ENCODE measurements at regions not wholly inside any gene's neighbourhood (a gene's known extent, or its start where the extent isn't known, plus 50 kb on each side); places are given as distances from the start of the nearest gene placed in this dataset.

DNA sequence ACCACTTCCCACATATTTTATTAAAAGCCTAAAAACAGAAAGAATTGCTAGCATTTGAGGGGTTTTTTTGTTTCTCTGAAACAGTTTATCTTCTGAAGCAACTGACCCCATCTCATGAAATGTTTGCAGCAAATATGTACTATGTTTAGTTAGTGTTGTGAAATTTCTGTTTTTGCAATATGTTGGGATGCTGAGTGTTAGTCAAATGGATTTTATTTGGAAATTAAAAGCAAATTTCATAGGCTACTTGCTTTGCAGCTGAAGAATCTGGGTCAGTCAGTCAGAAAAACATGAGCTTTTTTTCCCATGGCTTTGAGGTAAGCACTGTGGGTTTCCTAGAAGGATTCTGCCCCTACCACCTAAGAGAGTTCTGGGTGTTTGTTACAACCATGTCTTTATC, 184.9 kb upstream of the DKK2 start:
- DNase-seq: no peak

DNA sequence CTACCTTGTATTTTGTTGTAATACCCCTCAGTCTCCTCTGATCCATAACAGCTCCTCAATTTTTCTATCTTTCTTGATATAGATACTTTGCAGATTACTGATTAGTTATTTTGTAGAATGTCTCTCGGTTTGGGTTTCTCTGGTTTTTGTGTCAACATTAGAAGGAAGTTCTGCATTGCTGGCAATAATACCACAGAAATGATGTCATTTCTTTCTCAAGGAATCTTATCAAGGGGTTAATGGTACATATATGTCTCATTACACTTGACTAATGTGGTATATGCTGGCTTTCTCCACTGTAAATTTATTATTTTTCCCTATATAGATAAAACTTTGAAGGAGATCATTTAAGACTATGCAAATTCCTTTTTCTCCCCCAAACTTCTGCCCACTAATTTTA, 183.6 kb upstream of the DKK2 start:
- no peak for DNase-seq

DNA sequence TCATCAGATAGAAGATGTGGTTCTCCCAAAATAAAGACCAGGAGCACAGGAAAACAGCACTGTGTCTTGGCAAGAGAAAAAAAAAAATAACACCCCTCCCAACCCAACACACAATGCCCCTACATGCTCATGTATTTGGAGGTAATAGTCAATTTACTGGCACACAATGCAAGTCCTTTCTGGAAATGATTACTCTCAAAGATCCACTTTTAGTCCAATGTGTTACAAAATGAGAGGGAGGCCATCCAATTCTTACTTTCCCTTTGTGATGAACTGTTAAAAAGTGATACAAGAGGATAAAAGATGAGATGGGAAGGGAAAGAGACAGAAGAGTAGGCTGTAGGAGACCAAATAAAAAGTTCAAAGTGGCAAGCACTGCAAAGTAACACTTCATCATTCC, 180.3 kb upstream of the DKK2 start:
- DNase-seq: no peak

DNA sequence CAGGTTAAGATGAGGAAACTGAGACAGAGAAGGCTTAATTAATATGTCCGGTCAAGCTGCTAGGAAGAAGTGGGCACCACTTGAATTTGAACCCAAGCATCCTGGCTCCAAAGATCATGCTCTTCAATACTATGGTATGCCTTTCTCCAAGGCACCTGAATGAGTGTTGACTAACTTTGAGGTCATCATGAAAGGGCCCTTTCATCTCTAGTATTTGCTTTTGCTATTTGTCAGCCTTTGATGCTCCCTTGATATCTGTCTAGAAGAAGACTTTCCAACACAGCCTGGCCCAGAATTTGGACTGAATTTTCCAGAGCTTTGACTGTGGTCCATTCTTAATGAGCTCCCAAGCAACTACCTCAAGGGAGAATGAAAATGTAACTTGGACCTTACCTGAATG, 179.1 kb upstream of the DKK2 start:
- DNase-seq: no peak

DNA sequence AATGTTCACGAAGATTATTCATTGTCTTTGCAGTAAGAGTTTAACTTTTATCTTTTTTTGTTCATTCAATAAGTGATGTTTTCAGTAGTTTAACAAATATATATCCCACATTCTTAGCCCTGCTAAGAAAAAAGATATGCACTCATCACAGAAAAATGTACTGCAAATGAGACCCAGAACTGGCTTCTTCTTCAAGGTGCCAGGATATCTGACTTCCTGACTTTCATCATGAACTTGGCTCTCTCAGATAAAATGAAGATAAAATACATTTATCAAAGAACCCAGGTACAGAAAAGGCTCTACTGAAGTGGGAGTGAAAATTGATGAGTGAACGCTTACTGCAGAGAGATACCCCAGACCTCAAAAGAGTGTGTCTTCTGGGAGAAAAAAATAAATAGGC, 177.8 kb upstream of the DKK2 start:
- DNase-seq: no peak

DNA sequence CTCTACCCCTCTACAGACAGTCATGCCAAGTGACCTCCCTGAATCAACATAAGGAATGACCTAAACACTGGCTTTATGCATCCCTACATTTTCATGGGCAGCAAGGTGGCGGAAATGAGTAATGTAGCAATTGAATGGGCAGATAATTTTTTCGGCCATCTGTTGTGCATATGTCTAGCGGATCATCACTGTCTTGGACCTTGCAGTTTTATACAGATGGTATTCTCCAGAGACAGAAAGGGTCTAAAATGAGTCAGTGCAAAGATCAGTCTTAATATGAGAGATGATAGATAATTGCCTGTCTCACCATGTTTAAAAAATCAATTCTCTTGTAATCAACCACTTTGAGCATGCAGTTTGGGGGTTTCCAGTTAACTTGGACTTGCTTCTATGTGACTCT, 177.3 kb upstream of the DKK2 start:
- DNase-seq: peak; percentile 52

DNA sequence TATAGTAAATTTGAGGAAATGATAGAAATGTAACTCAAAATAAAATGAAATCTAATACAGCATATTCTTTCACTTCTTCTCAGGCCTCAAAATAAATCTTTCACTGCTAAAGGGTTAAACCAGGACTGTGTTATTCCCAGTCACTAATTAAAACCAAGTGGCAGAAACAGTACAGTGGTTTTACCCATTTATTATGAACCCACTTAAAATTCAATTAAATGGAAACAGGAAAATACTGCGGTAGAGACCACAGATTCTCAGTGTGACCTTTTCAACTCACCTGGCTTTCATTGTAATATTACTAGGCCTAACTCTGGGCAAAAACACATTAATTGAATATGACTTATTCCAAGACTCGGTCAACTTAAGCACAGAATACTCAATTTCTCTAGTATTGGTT, 176.5 kb upstream of the DKK2 start:
- DNase-seq: no peak

DNA sequence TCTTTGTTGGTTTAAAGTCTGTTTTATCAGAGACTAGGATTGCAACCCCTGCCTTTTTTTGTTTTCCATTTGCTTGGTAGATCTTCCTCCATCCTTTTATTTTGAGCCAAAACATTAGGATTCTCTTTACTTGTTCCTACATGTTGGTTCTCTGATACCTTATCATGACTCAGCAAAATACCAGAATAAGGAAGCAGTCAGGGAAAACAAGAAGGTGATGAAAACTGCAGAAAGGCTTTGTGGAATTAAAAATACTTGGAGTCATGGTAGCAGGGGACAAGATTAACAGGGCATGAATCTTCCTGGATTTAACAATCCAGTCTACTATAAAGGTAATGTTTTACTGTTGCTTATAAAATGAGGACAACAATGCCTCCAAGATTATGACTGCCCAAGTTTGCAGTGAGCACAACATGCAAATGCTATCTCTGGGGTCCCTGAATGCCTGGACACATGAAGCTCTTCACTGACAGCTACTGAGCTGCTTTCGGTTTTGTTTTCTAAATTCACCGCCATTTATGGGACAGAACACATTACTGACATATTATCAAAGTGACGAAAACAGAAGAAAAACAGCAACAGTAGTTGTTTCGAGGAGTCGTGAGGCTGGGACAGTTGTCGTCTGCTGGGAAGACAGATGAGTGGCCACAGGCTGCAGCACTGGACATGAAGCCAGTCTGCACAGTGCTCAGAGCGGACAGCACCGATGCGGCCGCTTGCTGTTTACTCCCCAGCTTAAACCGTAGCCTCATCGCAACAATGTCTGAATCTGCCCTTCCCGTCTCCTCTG, 174.5 kb upstream of the DKK2 start:
- DNase-seq: no peak

DNA sequence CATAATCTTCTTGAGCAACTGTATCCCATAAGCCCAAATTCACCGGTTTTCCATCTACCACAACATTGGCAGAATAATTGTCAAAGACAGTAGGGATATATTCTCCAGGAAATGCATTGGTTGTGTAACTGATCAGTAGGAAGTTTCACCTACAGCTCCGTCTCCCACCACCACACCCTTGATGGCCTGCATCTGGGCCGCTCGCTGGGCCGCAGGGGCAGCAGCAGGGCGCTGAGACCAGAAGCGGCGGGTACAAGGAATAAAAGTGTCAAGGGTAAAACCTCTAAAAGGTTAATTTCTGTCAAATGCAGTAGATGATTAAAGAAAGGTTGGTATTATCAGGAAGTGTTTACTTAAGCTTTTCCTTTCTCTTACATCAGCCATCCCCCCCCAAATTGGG, 167.6 kb upstream of the DKK2 start:
- DNase-seq: no peak

DNA sequence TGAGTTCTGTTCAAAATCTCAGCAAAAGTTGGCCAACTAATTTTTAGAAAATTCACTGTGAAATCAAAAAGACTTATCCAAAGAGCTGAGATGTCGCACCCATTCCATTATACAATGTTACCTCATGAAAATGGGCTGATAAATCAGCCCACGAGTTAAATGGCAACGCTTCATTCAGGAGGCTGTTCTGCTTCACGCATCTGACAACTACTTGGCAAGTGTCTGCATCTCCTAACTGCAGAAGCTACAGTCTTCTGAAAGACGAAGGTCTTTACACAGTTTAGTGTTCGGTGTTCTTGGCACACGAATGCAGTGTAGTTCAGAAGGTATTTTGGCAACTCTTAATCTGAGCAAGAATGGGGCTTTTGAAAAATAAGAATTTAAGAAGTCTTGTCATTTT, 166.6 kb upstream of the DKK2 start:
- no peak for DNase-seq

DNA sequence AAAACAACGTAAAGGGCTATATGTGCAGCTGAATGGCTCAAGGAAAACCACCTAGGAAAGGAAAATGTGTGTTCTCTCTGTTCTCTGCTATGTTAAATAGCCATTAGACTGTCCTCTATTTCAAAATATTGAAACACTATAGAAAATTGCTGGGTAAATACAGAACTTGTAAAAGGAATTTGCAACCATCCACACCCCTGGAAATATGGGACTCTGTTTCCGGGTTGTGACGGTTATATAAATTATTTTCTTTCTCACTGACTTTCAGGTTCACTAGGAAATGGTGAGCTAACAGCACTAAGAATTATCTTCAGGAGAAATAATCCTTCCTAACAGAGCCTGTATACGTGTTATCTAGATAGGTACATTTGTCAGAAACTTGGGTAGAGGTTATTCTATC, 161.0 kb upstream of the DKK2 start:
- DNase-seq: no peak

DNA sequence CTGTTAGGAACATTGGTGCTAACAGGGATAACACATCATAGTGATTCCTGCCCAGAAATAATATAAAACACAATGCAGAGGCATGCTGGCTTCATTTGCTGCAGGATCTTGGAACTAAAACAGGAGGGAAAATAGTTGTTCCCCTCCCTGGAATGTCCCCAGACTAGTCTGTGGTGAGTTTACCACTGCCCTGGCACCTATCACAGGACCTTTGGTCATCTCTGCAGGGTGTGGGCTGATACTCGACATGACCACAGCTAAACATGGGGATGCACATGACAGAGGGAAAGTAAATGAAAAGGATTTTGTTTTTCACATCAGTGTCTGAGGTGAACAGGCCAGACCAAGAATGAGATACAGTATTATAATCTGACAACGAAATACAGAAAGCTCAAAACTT, 160.2 kb upstream of the DKK2 start:
- DNase-seq: no peak

DNA sequence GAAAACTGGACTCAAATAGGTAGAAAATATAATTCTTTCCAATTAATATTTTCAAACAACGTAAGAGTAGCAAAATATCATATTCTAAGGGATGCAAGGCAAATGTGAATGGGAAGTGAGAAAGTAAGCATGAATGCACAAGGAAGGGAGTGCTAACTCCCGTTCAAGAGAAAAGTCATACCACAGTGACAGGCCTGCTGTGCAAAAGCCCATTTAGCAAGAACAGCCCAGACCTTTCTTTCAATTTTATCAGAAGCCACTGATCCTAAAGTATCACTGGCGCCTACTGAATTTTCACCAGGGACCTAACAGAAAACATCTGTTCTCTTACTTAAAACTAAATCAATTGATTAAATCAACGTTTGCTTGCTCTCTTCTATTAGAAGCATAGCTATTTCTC, 157.9 kb upstream of the DKK2 start:
- no peak for DNase-seq

DNA sequence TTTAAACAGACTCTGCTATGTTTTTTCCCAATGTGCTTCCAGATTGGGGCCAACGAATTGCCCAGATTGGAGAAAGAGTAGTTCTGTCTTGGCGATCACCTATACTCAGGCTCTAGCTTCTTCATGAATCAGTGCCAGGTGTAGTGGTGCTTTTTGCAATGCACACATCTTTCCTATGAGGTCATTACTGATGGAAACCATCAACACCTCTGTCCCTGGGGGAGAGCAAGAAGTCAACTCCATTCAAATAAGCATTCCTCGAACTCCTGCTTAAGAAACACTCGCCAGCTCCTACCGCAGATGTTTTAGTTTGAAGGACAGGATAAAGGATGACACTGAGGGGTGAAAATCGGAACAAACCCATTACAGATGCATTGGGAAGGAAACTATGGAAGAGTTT, 156.5 kb upstream of the DKK2 start:
- no peak for DNase-seq

DNA sequence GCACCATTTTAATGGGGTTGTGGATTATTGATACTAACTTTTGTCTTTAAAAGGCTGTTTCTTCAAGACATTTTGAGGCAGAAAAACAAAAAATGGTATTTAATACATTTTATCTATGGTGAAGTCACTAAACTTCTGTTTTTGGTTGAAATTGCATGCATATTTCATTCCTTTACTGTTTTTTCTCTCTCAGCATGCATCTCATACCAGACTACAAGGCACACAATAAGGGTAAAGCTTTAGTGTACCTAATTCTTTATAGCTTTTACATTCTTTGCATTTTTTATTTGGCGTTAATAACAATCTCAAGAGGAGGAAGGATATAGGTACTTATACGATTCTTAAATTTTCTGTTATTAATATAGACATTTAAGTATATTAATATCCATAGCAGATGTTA, 151.0 kb upstream of the DKK2 start:
- no peak for DNase-seq

DNA sequence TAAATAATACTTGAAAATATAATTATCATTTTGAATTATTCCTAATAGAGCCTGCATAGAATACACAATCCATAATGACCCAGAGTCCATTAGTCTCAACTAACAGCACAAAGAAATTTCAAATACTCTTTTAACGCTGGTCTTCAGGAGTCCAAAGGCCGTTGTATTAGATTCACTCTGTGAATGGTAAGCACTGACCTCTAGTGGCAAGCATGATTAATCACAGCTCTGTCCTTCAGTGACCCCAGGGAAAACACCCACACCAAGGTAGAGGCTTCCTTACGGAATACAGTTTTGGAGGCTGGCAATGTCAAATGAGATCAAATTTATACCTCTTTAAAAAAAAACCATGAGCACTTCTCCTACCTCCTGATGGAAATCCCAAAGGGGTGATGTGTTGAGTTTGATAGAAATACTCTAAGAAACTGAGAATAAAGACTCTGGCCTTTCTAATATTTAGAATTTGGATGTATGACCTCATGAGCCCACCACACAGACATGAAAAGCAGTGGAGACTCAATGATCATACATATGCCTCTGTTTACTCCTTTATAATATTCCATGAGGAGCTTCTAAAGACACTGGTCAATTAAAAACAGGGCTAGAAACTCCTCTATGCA, 147.2 kb upstream of the DKK2 start:
- DNase-seq: no peak

DNA sequence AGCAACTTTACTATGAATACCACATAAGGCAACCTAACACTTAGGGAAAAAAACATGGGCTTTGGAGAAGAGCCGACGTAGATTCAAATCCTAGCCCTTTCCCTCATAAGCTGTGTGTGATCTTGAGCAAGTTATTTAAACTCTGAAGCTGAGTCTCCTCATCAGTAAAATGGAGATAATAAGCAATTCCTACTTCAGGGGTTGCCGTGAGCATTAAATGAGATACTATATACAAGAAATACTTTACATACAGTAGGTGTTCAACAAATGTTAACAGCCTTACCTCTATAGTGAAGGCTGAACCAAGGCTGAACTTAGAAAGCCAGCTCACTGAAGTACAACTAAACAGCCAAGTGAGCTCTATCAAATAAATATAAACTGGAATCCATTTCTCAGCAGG, 146.2 kb upstream of the DKK2 start:
- DNase-seq: no peak

DNA sequence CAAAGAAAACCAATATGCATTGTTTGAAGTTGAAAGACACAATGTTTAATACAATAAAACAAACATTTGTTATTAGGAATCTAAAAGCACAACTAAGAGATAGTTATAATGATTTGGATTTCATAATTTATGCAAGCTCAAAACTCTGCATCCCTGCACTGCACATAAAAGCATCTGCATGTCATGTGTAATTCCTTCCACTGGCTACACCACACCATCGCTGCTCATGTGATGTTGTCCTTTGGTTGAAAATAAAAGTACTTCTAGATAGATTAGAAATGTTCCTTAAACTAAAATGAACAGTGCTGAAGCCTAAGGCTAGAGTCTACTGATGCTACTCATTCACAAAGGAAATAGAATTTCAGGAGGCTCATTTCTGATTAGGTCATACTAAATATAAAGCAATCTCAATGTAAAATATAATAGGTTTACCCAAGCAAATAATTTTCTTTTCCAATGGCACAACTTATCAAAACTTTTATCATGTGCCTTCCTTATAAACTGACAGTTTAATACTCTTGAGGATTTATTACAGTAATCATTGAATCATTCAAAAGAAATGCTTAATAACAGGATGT, 130.8 kb upstream of the DKK2 start:
- DNase-seq: no peak

DNA sequence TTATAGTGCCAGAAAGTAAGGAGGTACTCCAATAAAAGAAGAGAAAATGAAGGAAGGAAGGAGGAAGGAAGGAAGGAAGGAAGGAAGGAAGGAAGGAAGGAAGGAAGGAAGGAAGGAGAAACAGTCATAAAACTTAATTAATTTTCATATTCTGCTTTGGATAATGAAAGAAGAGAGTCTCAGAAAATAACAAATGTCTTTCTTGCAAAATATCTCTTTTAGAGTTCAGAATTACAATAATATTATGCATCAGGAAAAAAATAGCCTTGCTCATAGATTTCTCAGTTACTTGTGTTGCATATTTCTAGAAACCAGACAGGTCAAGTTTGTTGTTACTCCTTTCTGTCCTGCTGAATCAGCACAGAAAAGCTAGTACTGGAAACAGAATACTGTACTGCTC, 130.1 kb upstream of the DKK2 start:
- DNase-seq: no peak

DNA sequence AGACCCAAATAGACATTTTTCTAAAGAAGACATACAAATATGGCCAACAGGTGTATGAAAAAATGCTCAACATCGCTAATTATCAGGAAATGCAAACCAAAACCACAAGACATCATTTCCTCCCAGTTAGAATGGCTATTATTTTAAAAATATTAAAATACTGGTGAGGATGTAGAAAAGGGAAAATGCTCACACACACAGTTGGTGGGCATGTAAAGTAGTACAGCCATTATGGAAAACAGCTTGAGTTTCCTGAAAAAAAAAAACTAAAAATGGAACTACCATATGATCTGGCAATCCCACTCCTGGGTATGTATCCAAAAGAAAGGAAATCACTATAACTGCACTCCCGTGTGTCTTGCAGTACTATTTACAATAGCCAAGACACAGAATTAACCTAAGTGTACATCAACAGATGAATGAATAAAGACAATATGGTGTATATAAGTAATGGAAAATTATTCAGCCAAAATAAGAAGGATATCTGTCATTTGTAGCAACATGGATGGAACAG, 128.9 kb upstream of the DKK2 start:
- DNase-seq: no peak

DNA sequence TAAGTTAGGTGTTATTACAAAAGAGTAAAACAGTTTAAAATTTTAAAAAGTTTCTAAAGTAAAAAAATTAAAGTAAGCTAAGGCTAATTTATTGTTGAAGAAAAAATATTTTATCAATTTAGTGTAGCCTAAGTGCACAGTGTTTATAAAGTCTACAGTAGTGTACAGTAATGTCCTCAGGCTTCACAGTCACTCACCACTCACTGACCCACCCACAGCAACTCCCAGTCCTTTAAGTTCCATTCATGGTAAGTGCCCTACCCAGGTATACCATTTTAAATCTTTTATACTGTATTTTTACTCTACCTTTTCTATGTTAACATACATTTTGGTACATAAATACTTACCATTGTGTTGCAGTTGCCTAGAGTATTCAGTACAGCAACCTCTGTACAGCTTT, 120.3 kb upstream of the DKK2 start:
- DNase-seq: no peak

DNA sequence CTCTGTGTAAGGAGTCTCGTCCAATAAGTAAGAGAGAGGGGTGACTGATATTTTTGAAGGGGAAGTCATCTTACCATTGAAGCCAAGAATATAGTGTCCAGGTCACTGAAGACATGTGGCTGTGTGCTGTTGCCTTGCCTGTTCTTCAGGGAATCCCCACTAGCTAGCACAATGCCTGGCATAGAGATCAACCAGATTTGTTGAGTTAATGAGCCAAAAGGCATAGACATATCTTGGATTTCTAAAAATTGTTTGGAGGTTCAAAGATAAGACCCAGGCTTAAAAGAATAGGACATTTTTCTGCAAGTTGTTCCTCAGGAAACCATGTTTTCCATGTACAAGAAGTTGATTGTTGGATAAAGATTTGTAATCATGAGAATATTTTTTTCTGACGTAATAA, 119.3 kb upstream of the DKK2 start:
- DNase-seq: no peak

DNA sequence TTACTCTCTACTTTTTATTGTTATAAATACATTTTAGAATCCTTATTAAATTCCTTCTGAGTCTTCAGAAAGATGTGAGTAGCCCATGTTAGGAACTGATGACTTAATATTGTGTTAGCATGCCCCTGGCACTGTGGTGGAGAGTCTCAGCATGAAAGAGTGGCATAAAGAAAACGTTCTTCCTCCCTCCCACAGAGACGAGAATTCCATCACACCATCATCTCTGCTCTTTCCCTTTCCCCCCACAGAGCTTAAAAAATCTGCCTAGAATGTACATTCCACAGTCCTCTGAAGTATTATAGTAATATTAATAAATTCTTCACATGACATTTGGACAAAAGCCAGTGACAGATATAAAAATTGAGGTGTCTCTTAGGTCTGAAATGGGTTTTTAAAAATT, 117.8 kb upstream of the DKK2 start:
- no peak for DNase-seq

DNA sequence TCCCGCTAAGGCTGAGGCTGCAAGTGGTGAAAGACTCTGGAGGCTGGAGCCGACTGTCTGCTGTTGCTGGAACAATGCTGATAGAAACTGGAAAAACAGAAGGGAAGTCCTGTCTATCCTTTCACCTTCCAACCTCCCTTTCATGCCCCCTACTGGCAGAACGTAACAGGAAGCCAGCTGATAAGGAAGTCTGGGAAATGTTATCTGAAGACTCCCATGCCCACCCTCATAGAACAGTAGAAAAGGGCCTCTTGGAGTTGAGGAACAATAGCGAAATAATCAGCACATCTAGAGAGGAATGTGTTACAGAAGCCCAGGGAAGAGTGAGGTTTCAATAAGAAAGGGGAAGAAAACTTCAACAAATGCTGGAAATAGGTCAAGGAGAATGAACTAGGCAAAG, 117.1 kb upstream of the DKK2 start:
- no peak for DNase-seq

DNA sequence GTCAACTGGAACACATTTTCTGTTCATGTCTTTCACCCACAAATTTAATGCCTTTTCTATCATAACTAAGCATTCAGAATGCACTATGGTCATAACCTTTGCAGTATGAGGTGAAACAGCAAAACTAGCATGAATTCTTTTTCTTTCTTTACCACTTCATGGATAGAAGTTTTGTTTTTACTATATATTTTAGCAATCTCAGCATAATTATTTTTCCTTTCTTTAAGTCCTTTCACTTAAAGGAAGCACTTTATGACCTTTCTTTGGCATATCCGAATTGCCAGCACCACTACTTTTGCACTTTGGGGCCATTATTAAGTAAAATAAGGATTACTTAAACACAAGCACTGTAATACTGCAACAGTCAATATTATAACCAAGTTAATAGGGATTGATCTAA, 115.1 kb upstream of the DKK2 start:
- no peak for DNase-seq

Data from NCI-H446 treated with DMSO at 0.1 percent for 48 hours (cell line).